Omental fat pad (tissue), 3 donors: ENCODE measurements at regions not wholly inside any gene's neighbourhood (a gene's known extent, or its start where the extent isn't known, plus 50 kb on each side); places are given as distances from the start of the nearest gene placed in this dataset.

Source experiments
- ATAC-seq: fragments of 150-250 bp; one replicate; pipeline ENCODE4 v1.9.1; 2016; ENCODE audit warnings: mild to moderate bottlenecking, moderate library complexity; ENCODE audit not compliant: low FRiP score
- DNase-seq: peaks from one replicate; pipeline ENCODE4 v3.0.0-alpha.2; 2019; ENCODE audit warnings: low spot score
- CTCF ChIP-seq, 3 donors: fragments of 450-650 bp; IDR thresholded peaks; one replicate each; pipeline ENCODE4 v1.5.1; 2016 to 2017; ENCODE audit warnings: antibody characterized with exemption in 3 of 3, mild to moderate bottlenecking in 3 of 3, moderate library complexity in 2 of 3

- ATAC-seq (no peak), DNase-seq (no peak)
- no peak for TF ChIP-seq CTCF (IDR thresholded peaks at IDR 0.05)
These were observed 171.1 kb downstream of the FOXA2 start for GRCh38 chr20:22412977-22413868.

- ATAC-seq (peak; percentile 93), DNase-seq (no peak)
- TF ChIP-seq CTCF (IDR thresholded peaks at IDR 0.05): no peak
These were observed 172.5 kb downstream of the FOXA2 start for GRCh38 chr20:22411627-22412450.

GRCh38 chr20:22411286-22411626 lies 173.1 kb downstream of the FOXA2 start:
- no peak for TF ChIP-seq CTCF (IDR thresholded peaks at IDR 0.05)
- no peak for ATAC-seq
- DNase-seq: no peak

GRCh38 chr20:22410556-22411130 lies 173.7 kb downstream of the FOXA2 start:
- ATAC-seq: no peak
- TF ChIP-seq CTCF (IDR thresholded peaks at IDR 0.05): no peak
- no peak for DNase-seq

GRCh38 chr20:22408521-22409402 lies 175.6 kb downstream of the FOXA2 start:
- ATAC-seq (no peak), DNase-seq (no peak)
- no peak for TF ChIP-seq CTCF (IDR thresholded peaks at IDR 0.05)
